Gastroesophageal sphincter (tissue), 3 donors: ENCODE measurements at regions not wholly inside any gene's neighbourhood (a gene's known extent, or its start where the extent isn't known, plus 50 kb on each side); places are given as distances from the start of the nearest gene placed in this dataset.

Experiments used
- EP300 ChIP-seq: sonication (generic); formaldehyde crosslinking; IDR thresholded peaks from one replicate; pipeline ENCODE4 v1.6.1; 2017; ENCODE audit warnings: antibody characterized with exemption, mild to moderate bottlenecking
- POLR2A ChIP-seq, 2 donors: fragments of 450-650 bp; IDR thresholded peaks; one replicate each; pipeline ENCODE4 v1.6.1; 2017; ENCODE audit warnings: antibody characterized with exemption in 2 of 2, mild to moderate bottlenecking in 2 of 2, moderate library complexity in 1 of 2
- POLR2AphosphoS5 ChIP-seq: sonication (generic); formaldehyde crosslinking; IDR thresholded peaks from one replicate; pipeline ENCODE4 v1.6.1; 2017; ENCODE audit warnings: antibody characterized with exemption
- TF ChIP-seq, protein P1 (sequence below), 4 experiments: fragments of 200-600 bp in 2 of 4; fragments of 450-650 bp in 2 of 4; sonication (generic) in 1 of 4; IDR thresholded peaks; one replicate each; pipeline ENCODE4 v1.5.1; 2017 to 2019; ENCODE audit warnings: antibody characterized with exemption in 4 of 4, mild to moderate bottlenecking in 2 of 4, moderate library complexity in 2 of 4

DNA sequence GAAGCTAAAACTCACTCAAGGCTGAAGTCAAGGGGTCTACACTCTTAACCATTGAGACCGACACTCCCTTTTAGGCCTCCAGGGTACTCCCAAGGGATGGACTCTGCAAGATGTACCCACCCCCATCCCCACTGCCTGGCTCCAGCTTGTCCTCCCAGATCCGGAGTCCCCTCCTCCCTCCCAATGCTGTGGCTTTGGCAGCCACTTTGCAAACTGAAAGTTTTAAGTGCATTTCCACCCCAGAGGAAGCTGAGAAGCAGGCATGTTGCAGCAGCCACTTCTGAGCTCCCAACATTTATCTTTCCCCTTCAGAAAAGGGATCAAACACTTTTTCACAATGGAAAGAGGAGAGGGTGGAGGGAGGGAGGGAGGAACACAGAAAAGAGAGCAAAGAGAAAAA is 115.2 kb downstream of the COPRS start:
- TF ChIP-seq, protein P1, sequence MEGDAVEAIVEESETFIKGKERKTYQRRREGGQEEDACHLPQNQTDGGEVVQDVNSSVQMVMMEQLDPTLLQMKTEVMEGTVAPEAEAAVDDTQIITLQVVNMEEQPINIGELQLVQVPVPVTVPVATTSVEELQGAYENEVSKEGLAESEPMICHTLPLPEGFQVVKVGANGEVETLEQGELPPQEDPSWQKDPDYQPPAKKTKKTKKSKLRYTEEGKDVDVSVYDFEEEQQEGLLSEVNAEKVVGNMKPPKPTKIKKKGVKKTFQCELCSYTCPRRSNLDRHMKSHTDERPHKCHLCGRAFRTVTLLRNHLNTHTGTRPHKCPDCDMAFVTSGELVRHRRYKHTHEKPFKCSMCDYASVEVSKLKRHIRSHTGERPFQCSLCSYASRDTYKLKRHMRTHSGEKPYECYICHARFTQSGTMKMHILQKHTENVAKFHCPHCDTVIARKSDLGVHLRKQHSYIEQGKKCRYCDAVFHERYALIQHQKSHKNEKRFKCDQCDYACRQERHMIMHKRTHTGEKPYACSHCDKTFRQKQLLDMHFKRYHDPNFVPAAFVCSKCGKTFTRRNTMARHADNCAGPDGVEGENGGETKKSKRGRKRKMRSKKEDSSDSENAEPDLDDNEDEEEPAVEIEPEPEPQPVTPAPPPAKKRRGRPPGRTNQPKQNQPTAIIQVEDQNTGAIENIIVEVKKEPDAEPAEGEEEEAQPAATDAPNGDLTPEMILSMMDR (IDR thresholded peaks at IDR 0.05): no peak
- TF ChIP-seq POLR2A (IDR thresholded peaks at IDR 0.05): no peak
- no peak for TF ChIP-seq EP300
- no peak for TF ChIP-seq POLR2AphosphoS5
